ENCODE measurements at regions not wholly inside any gene's neighbourhood (a gene's known extent, or its start where the extent isn't known, plus 50 kb on each side); places are given as distances from the start of the nearest gene placed in this dataset.

DNA sequence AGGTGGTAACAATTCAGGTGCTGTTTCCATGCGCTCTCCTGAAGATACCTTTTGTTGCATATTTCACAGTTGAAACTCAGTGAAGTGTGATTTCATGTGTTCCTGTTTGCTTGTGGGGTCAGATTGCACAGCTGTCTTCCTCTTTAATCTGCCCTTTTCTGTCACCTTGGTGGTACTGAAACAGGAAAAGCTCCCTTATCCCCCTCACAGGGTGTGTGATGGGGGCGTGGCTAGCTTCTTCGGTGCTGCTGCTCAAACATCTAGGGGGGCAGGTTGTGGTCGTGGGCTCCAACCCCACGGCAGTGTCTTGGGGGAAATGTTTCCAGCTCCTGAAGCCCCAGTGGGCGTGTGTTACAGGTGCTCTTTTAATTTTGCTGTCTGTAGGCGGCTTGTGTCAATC is 107.4 kb upstream of the KLF14 start:
- DNase-seq (ENCODE audit: low read depth, low spot score) (no peak), ATAC-seq (no peak)
- Histone ChIP-seq H3K9me2 (ENCODE audit: insufficient read depth) (no peaks in the 10 kb centered on the region), H4K20me1 (ENCODE audit: insufficient read depth) (no peaks in the 10 kb centered on the region), H3K4me1 (ENCODE audit: control insufficient read depth in 1 of 2, insufficient read depth in 2 of 2, low read length in 2 of 2) (peaks cover 44 to 95% of the 10 kb centered on the region in 2 experiments), H2AFZ (ENCODE audit: low read depth, low read length, poor library complexity, severe bottlenecking) (no peak overlapping the region), H3K36me3 (ENCODE audit: control insufficient read depth in 1 of 2, insufficient read depth in 2 of 2, low read length in 2 of 2) (no peaks in the 10 kb centered on the region; a peak in 1 of 4 replicates), H3K27ac (ENCODE audit: low read depth, low read length) (peak overlapping the region; percentile 94), H3K27me3 (ENCODE audit: insufficient read depth, low read length) (no peaks in the 10 kb centered on the region), H3K9ac (ENCODE audit: low read length) (no peak overlapping the region), H3K79me2 (ENCODE audit: insufficient read depth, low read length) (no peaks in the 10 kb centered on the region; the same call in 1 of the 2 replicates), H3K4me2 (ENCODE audit: low read length) (no peak overlapping the region), H3K4me3 (replicated peaks in 1 of 2; ENCODE audit: low read depth in 1 of 2, low read length in 2 of 2) (no peak overlapping the region), H3K9me3 (ENCODE audit: control insufficient read depth in 1 of 2, insufficient read depth in 1 of 2, low read depth in 1 of 2, low read length in 2 of 2) (no peaks in the 10 kb centered on the region)
- intact Hi-C loops (cut with micrococcal nuclease): no loop called here
- CTCF ChIA-PET: no interaction called here
- BruUV-seq (replicated peaks): no TSS peak
- TF ChIP-seq ELF1 (IDR thresholded peaks at IDR 0.05; ENCODE audit: borderline replicate concordance, low read depth): no peak
- TF ChIP-seq FOSL1 (IDR thresholded peaks at IDR 0.05; ENCODE audit: low read depth): no peak
- TF ChIP-seq ZNF274 (IDR thresholded peaks at IDR 0.05; ENCODE audit: low read depth, low read length): no peak
- no peak for TF ChIP-seq RAD21 (IDR thresholded peaks at IDR 0.05; ENCODE audit: low read depth)
- TF ChIP-seq, protein P1, sequence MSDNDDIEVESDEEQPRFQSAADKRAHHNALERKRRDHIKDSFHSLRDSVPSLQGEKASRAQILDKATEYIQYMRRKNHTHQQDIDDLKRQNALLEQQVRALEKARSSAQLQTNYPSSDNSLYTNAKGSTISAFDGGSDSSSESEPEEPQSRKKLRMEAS (IDR thresholded peaks at IDR 0.05): no peak
- TF ChIP-seq SP1 (IDR thresholded peaks at IDR 0.05; ENCODE audit: low read depth): no peak
- POLR2A ChIA-PET: no interaction called here
- RAD21 ChIA-PET (ENCODE audit: low non-redundant PET in 1 of 2, low total read pairs in 2 of 2, uncharacterized antibody in 2 of 2, unreplicated experiment in 2 of 2): interaction anchor here in 1 of 2 experiments (0.6 kb wide), 1 partner anchor 433 kb away, joined by 3 read pairs; no protein-coding TSS in a partner anchor

DNA sequence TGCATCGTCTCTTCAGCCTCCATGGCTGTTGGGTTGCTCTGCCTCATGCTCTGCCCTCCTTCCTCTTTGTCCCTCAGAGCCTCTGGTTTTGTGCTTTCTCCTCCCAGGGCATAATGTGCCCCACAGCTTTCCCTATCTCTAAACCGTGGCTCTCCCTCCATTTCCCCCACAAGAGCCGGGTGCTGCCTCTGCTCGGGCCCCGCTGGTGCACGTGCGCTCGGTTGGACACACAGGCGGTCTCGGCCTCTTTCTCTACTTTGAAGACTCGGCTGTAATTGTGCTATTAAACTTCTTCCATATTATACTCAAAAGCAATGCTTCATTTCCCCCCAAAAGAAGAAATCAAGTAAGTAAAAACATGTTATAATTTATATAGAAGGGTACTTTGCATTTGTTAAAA is 109.7 kb upstream of the KLF14 start:
- CTCF ChIA-PET: no interaction called here
- Histone ChIP-seq H3K9me2 (ENCODE audit: insufficient read depth) (no peaks in the 10 kb centered on the region), H3K4me3 (replicated peaks in 1 of 2; ENCODE audit: low read depth in 1 of 2, low read length in 2 of 2) (no peak overlapping the region), H3K9ac (ENCODE audit: low read length) (no peak overlapping the region), H2AFZ (ENCODE audit: low read depth, low read length, poor library complexity, severe bottlenecking) (no peak overlapping the region), H3K27me3 (ENCODE audit: insufficient read depth, low read length) (no peaks in the 10 kb centered on the region), H3K4me2 (ENCODE audit: low read length) (no peak overlapping the region), H4K20me1 (ENCODE audit: insufficient read depth) (no peaks in the 10 kb centered on the region), H3K9me3 (ENCODE audit: control insufficient read depth in 1 of 2, insufficient read depth in 1 of 2, low read depth in 1 of 2, low read length in 2 of 2) (no peaks in the 10 kb centered on the region), H3K36me3 (ENCODE audit: control insufficient read depth in 1 of 2, insufficient read depth in 2 of 2, low read length in 2 of 2) (no peaks in the 10 kb centered on the region; a peak in 1 of 4 replicates), H3K79me2 (ENCODE audit: insufficient read depth, low read length) (no peaks in the 10 kb centered on the region; the same call in 1 of the 2 replicates), H3K4me1 (ENCODE audit: control insufficient read depth in 1 of 2, insufficient read depth in 2 of 2, low read length in 2 of 2) (peaks cover 54 to 96% of the 10 kb centered on the region in 2 experiments), H3K27ac (ENCODE audit: low read depth, low read length) (peak overlapping the region; percentile 94)
- intact Hi-C loops (cut with micrococcal nuclease): loop anchor here (2.0 kb wide), 1 partner anchor 51 kb away; no protein-coding TSS in a partner anchor
- no TSS peak for BruUV-seq (replicated peaks)
- DNase-seq (ENCODE audit: low read depth, low spot score) (no peak), ATAC-seq (no peak)
- POLR2A ChIA-PET: no interaction called here
- RAD21 ChIA-PET (ENCODE audit: low non-redundant PET in 1 of 2, low total read pairs in 2 of 2, uncharacterized antibody in 2 of 2, unreplicated experiment in 2 of 2): no interaction called here
- TF ChIP-seq JUND (IDR thresholded peaks at IDR 0.05): no peak
- TF ChIP-seq, protein P2, sequence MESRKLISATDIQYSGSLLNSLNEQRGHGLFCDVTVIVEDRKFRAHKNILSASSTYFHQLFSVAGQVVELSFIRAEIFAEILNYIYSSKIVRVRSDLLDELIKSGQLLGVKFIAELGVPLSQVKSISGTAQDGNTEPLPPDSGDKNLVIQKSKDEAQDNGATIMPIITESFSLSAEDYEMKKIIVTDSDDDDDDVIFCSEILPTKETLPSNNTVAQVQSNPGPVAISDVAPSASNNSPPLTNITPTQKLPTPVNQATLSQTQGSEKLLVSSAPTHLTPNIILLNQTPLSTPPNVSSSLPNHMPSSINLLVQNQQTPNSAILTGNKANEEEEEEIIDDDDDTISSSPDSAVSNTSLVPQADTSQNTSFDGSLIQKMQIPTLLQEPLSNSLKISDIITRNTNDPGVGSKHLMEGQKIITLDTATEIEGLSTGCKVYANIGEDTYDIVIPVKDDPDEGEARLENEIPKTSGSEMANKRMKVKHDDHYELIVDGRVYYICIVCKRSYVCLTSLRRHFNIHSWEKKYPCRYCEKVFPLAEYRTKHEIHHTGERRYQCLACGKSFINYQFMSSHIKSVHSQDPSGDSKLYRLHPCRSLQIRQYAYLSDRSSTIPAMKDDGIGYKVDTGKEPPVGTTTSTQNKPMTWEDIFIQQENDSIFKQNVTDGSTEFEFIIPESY (IDR thresholded peaks at IDR 0.05; ENCODE audit: extremely low read depth, insufficient replicate concordance, low read length): no peak
